ENCODE measurements at regions not wholly inside any gene's neighbourhood (a gene's known extent, or its start where the extent isn't known, plus 50 kb on each side); places are given as distances from the start of the nearest gene placed in this dataset.

DNA sequence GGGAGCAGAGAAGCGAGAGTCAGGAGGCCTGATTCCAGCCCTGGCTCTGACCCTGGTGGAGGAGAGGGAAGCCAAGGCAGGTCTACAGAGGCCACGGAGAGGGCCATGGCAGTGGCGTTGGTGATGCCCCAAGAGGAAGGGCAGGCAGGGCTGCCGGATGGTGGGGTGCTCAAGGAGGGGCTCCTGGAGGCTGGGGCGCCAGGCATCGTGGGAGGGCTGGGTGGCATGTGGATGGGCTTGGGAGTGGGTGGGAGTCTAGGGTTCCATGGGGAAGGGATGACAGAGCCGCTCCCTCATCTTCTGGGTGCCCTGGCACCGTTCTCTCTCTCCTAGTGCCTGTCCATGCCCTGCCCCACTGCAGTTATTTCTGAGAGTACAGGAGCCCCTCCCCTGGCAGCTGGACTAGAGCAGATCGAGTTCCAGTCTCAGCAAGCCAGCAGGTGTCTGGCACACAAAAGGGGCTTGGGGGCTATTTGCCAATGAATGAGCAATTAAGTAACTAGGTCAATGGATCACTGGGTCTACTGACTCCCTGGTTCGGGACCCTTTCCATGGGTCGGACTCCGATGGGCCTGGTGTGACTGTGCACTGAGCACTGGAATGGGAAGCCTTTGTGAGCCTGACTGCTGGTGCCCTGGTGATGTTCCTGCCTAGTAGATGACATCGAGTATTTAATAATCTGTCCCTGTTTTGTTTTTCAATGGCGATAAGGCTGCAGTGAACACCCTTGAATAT, 570.0 kb downstream of the TBC1D22A start:
- H4K20me1 ChIP-seq (ENCODE audit: low read length) = no peaks in the 10 kb centered on the region
- no peaks in the 10 kb centered on the region for H3K36me3 ChIP-seq (ENCODE audit: low read depth, low read length)
- H3K4me2 ChIP-seq (ENCODE audit: low read length) = no peak overlapping the region
- POLR2A ChIA-PET (ENCODE audit: unreplicated experiment) = no interaction called here
- H3K9me3 ChIP-seq (ENCODE audit: low read length) = no peaks in the 10 kb centered on the region
- H3K4me3 ChIP-seq (ENCODE audit: low read length) = no peak overlapping the region
- CTCF ChIA-PET = no interaction called here
- peaks cover 23% of the 10 kb centered on the region for H3K4me1 ChIP-seq (ENCODE audit: insufficient read depth, low read length)
- TF ChIP-seq EZH2phosphoT487 (IDR thresholded peaks at IDR 0.05; ENCODE audit: borderline replicate concordance, low read length) (no peak), EZH2 (IDR thresholded peaks at IDR 0.05; ENCODE audit: low read length, unreplicated experiment) (no peak)
- TF ChIP-seq, protein P1, sequence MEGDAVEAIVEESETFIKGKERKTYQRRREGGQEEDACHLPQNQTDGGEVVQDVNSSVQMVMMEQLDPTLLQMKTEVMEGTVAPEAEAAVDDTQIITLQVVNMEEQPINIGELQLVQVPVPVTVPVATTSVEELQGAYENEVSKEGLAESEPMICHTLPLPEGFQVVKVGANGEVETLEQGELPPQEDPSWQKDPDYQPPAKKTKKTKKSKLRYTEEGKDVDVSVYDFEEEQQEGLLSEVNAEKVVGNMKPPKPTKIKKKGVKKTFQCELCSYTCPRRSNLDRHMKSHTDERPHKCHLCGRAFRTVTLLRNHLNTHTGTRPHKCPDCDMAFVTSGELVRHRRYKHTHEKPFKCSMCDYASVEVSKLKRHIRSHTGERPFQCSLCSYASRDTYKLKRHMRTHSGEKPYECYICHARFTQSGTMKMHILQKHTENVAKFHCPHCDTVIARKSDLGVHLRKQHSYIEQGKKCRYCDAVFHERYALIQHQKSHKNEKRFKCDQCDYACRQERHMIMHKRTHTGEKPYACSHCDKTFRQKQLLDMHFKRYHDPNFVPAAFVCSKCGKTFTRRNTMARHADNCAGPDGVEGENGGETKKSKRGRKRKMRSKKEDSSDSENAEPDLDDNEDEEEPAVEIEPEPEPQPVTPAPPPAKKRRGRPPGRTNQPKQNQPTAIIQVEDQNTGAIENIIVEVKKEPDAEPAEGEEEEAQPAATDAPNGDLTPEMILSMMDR (conservative IDR thresholded peaks at IDR 0.05; ENCODE audit: low read depth, low read length) = no peak
- no peaks in the 10 kb centered on the region for H3F3A ChIP-seq (ENCODE audit: low read length, unreplicated experiment)
- H3K27ac ChIP-seq (ENCODE audit: low read length) = no peak overlapping the region
- no peak overlapping the region for H3K9ac ChIP-seq (ENCODE audit: low read length)
- H3K9me2 ChIP-seq (replicated peaks; ENCODE audit: low read length) = no peaks in the 10 kb centered on the region
- BruUV-seq (replicated peaks) = no TSS peak
- H2AFZ ChIP-seq (ENCODE audit: low read length) = no peak overlapping the region
- no peaks in the 10 kb centered on the region for H3K79me2 ChIP-seq (ENCODE audit: low read length)
- no peaks in the 10 kb centered on the region for H3K27me3 ChIP-seq (ENCODE audit: low read length)
- intact Hi-C loops (cut with micrococcal nuclease) = no loop called here
- DNase-seq (no peak), ATAC-seq (no peak)

DNA sequence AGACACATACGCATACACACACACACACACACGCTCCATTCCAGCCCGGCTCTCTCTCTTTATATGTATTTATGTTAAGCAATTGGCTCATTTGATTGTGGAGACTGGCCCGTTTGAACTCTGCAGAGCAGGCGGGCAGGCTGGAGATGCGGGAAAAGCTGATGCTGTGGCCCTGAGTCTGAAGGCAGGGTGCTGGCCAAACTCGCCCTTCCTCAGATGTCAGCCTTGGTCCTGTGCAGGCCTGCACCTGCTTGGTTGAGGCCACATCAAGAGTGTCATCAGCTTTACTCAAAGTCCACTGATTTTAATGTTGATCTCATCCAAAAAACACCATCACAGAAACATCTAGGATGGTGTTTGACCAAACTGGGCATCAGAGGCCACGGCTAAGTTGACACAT, 569.3 kb downstream of the TBC1D22A start:
- DNase-seq (no peak), ATAC-seq (no peak)
- ChIA-PET CTCF (no interaction called here), POLR2A (ENCODE audit: unreplicated experiment) (no interaction called here)
- Histone ChIP-seq H3K4me1 (ENCODE audit: insufficient read depth, low read length) (peaks cover 21% of the 10 kb centered on the region), H3K4me2 (ENCODE audit: low read length) (no peak overlapping the region), H3K9me2 (replicated peaks; ENCODE audit: low read length) (no peaks in the 10 kb centered on the region), H3K79me2 (ENCODE audit: low read length) (no peaks in the 10 kb centered on the region), H3K4me3 (ENCODE audit: low read length) (no peak overlapping the region), H3K9me3 (ENCODE audit: low read length) (no peaks in the 10 kb centered on the region), H3K27ac (ENCODE audit: low read length) (no peak overlapping the region), H3K27me3 (ENCODE audit: low read length) (no peaks in the 10 kb centered on the region), H4K20me1 (ENCODE audit: low read length) (no peaks in the 10 kb centered on the region), H3K36me3 (ENCODE audit: low read depth, low read length) (no peaks in the 10 kb centered on the region), H3F3A (ENCODE audit: low read length, unreplicated experiment) (no peaks in the 10 kb centered on the region), H2AFZ (ENCODE audit: low read length) (no peak overlapping the region), H3K9ac (ENCODE audit: low read length) (no peak overlapping the region)
- no TSS peak for BruUV-seq (replicated peaks)
- TF ChIP-seq EZH2 (IDR thresholded peaks at IDR 0.05; ENCODE audit: low read length, unreplicated experiment) = no peak
- TF ChIP-seq, protein P1 (conservative IDR thresholded peaks at IDR 0.05; ENCODE audit: low read depth, low read length) = no peak
- TF ChIP-seq EZH2phosphoT487 (IDR thresholded peaks at IDR 0.05; ENCODE audit: borderline replicate concordance, low read length) = no peak
- intact Hi-C loops (cut with micrococcal nuclease) = no loop called here

Measured in PC-3 (cell line).